Mucosa of rectum (tissue), 2 donors: ENCODE measurements at regions not wholly inside any gene's neighbourhood (a gene's known extent, or its start where the extent isn't known, plus 50 kb on each side); places are given as distances from the start of the nearest gene placed in this dataset.

Experiments used
- H3K27ac ChIP-seq, 2 donors: one replicate each; pipeline ENCODE4 v1.7.0; 2013; ENCODE audit warnings: inconsistent platforms in 2 of 2, low read depth in 2 of 2, low read length in 2 of 2
- H3K27me3 ChIP-seq, 2 donors: one replicate each; pipeline ENCODE4 v1.7.0; 2013; ENCODE audit warnings: low read length in 2 of 2; ENCODE audit not compliant: control insufficient read depth in 2 of 2, insufficient read depth in 2 of 2
- H3K36me3 ChIP-seq, 2 donors: one replicate each; pipeline ENCODE4 v1.7.0; 2013; ENCODE audit warnings: low read length in 2 of 2; ENCODE audit not compliant: control insufficient read depth in 2 of 2, insufficient read depth in 2 of 2
- H3K4me1 ChIP-seq, 2 donors: one replicate each; pipeline ENCODE4 v1.7.0; 2013; ENCODE audit warnings: low read length in 2 of 2, mild to moderate bottlenecking in 1 of 2; ENCODE audit not compliant: control insufficient read depth in 2 of 2, insufficient read depth in 2 of 2
- H3K4me3 ChIP-seq, 2 donors: one replicate each; pipeline ENCODE4 v1.7.0; 2013; ENCODE audit warnings: low read length in 2 of 2
- H3K9ac ChIP-seq, 2 donors: one replicate each; pipeline ENCODE4 v1.7.0; 2013; ENCODE audit warnings: low read length in 2 of 2, low read depth in 1 of 2, mild to moderate bottlenecking in 1 of 2
- H3K9me3 ChIP-seq, 2 donors: one replicate each; pipeline ENCODE4 v1.7.0; 2013; ENCODE audit warnings: low read length in 2 of 2; ENCODE audit not compliant: control insufficient read depth in 2 of 2
- donor health status: healthy.
- donor health status: Normal muscosa, but diverticular disease.

DNA sequence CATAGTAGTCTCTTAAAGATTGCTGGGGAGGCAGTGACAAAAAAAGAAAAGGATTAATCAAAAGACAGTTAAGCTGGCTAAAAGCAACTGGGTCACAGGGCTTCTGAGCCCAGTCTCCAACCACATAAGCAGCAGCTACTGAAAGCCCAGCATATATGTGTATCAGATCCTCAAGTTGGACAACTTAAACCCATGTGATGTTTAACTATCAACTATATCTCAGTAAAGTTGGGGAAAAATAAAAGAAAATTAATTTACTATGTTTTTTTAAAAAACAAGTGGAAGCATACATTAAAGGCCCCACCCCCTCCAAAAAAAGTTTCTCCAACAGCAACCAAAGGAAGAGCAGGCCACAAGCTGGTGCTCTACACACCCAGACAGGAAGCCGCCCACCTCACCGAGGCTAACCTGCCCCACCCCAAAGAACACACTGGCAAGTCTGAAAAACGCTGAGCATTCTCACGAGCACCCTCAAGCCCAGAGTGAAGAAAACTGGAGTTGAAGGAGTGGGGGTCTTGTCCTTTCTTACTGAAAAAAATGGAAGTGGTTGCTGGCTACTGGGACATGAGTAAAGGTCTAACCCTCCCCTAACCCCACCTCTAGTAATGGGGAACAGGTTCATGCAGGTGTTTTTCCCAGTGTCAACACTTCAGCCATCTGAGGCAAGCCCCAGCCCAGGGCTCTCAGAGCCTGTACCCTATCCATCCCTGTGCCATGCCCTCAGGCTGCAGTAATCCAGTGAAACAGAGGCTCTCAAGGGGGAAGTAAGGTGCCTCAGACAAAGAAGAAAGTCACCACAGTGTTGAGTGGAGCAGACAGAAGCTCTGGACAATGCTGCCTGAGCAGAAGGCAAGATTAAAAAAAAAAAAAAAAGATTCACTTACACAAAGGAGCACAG is 106.3 kb downstream of the GYPC start:
- no peak overlapping the region for H3K9ac ChIP-seq
- H3K4me1 ChIP-seq, result no peaks in the 10 kb centered on the region
- H3K27me3 ChIP-seq, result no peaks in the 10 kb centered on the region
- no peak overlapping the region for H3K4me3 ChIP-seq
- H3K27ac ChIP-seq, result no peak overlapping the region
- H3K36me3 ChIP-seq, result no peaks in the 10 kb centered on the region
- H3K9me3 ChIP-seq, result no peaks in the 10 kb centered on the region

- H3K27me3 ChIP-seq, result no peaks in the 10 kb centered on the region
- H3K4me1 ChIP-seq, result no peaks in the 10 kb centered on the region
- no peak overlapping the region for H3K27ac ChIP-seq
- no peak overlapping the region for H3K9ac ChIP-seq
- H3K4me3 ChIP-seq, result no peak overlapping the region
- no peaks in the 10 kb centered on the region for H3K36me3 ChIP-seq
- no peaks in the 10 kb centered on the region for H3K9me3 ChIP-seq
Observed at GRCh38 chr2:126764686-126765265, 108.8 kb downstream of the GYPC start.

GRCh38 chr2:126765395-126765794 is 109.4 kb downstream of the GYPC start:
- H3K4me3 ChIP-seq, result no peak overlapping the region
- H3K4me1 ChIP-seq, result no peaks in the 10 kb centered on the region
- H3K9me3 ChIP-seq, result no peaks in the 10 kb centered on the region
- H3K36me3 ChIP-seq, result no peaks in the 10 kb centered on the region
- no peak overlapping the region for H3K27ac ChIP-seq
- no peak overlapping the region for H3K9ac ChIP-seq
- H3K27me3 ChIP-seq, result peaks cover 0 to 1% of the 10 kb centered on the region in 2 donors

DNA sequence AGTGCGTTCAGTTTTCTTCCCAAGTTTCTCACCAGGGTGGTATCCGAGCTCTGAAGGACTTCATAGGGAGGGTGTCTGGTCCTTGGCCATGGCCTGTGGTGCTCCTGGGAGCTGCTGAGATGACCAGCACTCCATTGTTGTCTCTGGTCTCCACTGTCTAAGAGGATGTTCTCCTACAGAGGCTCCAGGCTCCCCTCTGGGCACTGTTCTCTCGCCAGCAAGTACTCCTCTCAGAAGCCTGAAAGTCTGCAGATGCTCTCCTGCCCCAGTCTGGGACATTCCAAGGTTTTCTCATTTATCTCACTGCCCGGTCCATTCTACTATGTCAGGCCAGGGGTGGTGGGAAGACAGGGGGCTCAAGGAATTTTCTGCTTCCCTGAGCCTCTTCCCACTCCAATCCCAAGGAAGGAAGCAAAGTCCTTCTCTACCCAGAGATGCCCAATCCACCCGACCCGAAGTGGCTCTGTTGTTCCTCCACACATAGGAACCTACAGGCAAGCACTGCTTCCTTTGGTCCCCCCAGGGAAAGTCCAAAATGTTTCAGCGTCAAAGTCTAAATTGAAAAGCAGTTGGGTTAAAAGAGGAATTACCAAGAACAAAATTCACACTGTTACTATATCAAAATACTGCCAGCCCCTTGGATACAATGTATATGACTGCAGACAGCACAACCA is 110.5 kb downstream of the GYPC start:
- no peaks in the 10 kb centered on the region for H3K36me3 ChIP-seq
- H3K9me3 ChIP-seq, result no peaks in the 10 kb centered on the region
- H3K27me3 ChIP-seq, result peaks cover 0 to 2% of the 10 kb centered on the region in 2 donors
- H3K4me1 ChIP-seq, result no peaks in the 10 kb centered on the region
- no peak overlapping the region for H3K27ac ChIP-seq
- no peak overlapping the region for H3K4me3 ChIP-seq
- no peak overlapping the region for H3K9ac ChIP-seq

GRCh38 chr2:126766969-126767296 is 111.0 kb downstream of the GYPC start:
- Histone ChIP-seq H3K36me3 (no peaks in the 10 kb centered on the region), H3K9ac (no peak overlapping the region), H3K4me1 (no peaks in the 10 kb centered on the region), H3K4me3 (no peak overlapping the region), H3K9me3 (no peaks in the 10 kb centered on the region), H3K27ac (no peak overlapping the region), H3K27me3 (peaks cover 0 to 2% of the 10 kb centered on the region in 2 donors)

- Histone ChIP-seq H3K9me3 (no peaks in the 10 kb centered on the region), H3K27ac (no peak overlapping the region), H3K4me1 (no peaks in the 10 kb centered on the region), H3K27me3 (peaks cover 0 to 2% of the 10 kb centered on the region in 2 donors), H3K9ac (no peak overlapping the region), H3K4me3 (no peak overlapping the region), H3K36me3 (no peaks in the 10 kb centered on the region)
Observed at GRCh38 chr2:126769118-126769517, 113.2 kb downstream of the GYPC start.

DNA sequence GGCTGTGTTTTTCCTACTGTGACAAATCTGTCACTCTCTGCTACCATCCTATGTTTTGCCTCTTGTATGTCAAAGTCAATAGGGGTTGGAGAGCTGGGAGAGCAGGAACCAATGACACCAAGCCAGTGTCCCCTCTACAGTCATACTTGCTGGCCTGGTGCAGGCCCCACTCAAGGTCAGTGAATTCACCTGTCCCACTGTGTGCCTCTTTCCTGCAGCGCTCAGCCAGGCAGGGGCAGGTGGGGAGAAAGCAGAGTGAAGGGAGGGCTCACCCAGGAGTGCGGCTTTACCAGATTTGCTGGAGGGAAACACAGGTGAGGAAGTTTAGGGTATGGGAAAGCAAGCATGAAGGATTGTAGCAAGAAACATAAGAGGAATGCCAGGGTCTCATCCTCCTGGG is 114.5 kb downstream of the GYPC start:
- Histone ChIP-seq H3K9me3 (no peaks in the 10 kb centered on the region), H3K9ac (no peak overlapping the region), H3K4me3 (no peak overlapping the region), H3K4me1 (no peaks in the 10 kb centered on the region), H3K27me3 (peaks cover 0 to 2% of the 10 kb centered on the region in 2 donors), H3K36me3 (no peaks in the 10 kb centered on the region), H3K27ac (no peak overlapping the region)

DNA sequence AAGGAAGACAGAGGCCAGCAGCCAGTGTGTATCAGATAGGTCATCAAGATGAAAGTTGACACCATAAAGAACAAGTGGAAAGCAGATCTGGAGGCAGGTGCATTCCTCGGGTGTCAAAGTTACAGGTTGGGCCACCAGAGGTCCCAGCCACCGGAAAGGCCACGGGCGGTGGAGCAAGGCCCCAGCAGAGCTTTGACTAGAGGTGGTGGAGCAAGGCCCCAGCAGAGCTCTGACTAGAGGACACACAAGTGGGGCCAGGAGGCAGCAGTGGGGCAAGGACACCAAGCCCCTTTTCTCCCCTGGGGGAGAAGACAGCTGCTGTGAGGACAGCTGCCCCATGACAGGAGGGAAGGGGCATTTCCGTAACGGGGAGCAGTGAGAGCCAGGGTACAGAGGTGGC is 115.1 kb downstream of the GYPC start:
- Histone ChIP-seq H3K27ac (no peak overlapping the region), H3K9me3 (no peaks in the 10 kb centered on the region), H3K27me3 (peaks cover 0 to 2% of the 10 kb centered on the region in 2 donors)

DNA sequence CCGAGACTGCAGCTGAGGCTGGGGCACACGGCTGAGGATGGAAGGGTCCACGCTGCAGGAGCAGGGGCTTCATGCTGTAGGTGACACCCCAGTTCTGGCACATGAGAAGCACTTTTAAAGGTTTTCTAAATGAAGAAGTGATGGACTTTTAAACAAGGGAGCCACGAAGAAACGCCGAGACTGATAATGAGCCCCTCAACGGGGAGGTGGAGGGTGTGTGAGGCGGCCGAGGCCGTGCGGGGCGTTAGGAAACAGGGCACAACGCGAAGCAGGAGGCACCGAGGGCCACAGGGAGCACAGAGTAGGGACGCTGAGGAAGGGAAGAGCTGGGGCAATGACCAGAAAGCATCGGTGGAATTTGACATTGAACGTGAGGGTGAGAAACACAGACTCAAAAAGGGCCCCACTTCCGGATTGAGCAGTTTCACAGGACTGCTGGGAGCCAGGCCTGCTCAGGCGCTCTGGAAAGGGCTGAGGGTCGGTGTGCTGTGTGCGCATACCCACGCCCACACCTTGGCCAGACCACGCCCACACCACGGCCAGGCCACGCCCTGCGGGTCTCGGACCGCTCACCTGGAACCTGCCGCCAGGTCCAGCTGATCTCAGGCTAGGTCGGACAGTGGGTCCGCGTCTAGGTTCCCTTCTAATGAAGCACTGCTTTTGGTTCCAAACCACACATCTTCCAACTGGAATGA is 115.7 kb downstream of the GYPC start:
- Histone ChIP-seq H3K27ac (no peak overlapping the region), H3K9ac (no peak overlapping the region), H3K4me1 (peaks cover 0 to under 1% of the 10 kb centered on the region in 2 donors), H3K9me3 (no peaks in the 10 kb centered on the region), H3K4me3 (no peak overlapping the region), H3K27me3 (peaks cover 0 to 2% of the 10 kb centered on the region in 2 donors), H3K36me3 (no peaks in the 10 kb centered on the region)

More for the DNA sequence above, 115.1 kb downstream of the GYPC start:
- Histone ChIP-seq H3K4me3 (no peak overlapping the region), H3K36me3 (no peaks in the 10 kb centered on the region), H3K4me1 (no peaks in the 10 kb centered on the region), H3K9ac (no peak overlapping the region)

GRCh38 chr2:126774290-126774689 is 118.3 kb downstream of the GYPC start:
- Histone ChIP-seq H3K27me3 (peaks cover 0 to 2% of the 10 kb centered on the region in 2 donors), H3K27ac (no peak overlapping the region), H3K4me1 (peaks cover 5 to 7% of the 10 kb centered on the region in 2 donors), H3K9me3 (no peaks in the 10 kb centered on the region), H3K4me3 (no peak overlapping the region), H3K9ac (no peak overlapping the region), H3K36me3 (no peaks in the 10 kb centered on the region)
